SHP77 (cell line): ENCODE measurements at regions not wholly inside any gene's neighbourhood (a gene's known extent, or its start where the extent isn't known, plus 50 kb on each side); places are given as distances from the start of the nearest gene placed in this dataset.

Source experiments
- DNase-seq, 2 experiments: peaks; one replicate each; lab custom pipeline; 2025; lab: John Stamatoyannopoulos, UW

GRCh38 chr14:100673807-100674154 is 52.9 kb upstream of the DLK1 start:
- DNase-seq = no peak

GRCh38 chr14:100674428-100674827 is 52.3 kb upstream of the DLK1 start:
- DNase-seq = no peak

GRCh38 chr14:100674897-100675619 is 51.6 kb upstream of the DLK1 start:
- no peak for DNase-seq

- DNase-seq = no peak
Measured at GRCh38 chr14:100675699-100676684, 50.7 kb upstream of the DLK1 start.
